HUDEP-2 (cell line): ENCODE measurements at regions not wholly inside any gene's neighbourhood (a gene's known extent, or its start where the extent isn't known, plus 50 kb on each side); places are given as distances from the start of the nearest gene placed in this dataset.

Experiments
- DNase-seq, 76 experiments: peaks; one replicate each; lab custom pipeline; 2025; ENCODE audit not compliant: unreplicated experiment in 76 of 76; lab: John Stamatoyannopoulos, UW

GRCh38 chr10:78948621-78949030 lies 120.1 kb upstream of the ZMIZ1 start:
- DNase-seq, result no peak

DNA sequence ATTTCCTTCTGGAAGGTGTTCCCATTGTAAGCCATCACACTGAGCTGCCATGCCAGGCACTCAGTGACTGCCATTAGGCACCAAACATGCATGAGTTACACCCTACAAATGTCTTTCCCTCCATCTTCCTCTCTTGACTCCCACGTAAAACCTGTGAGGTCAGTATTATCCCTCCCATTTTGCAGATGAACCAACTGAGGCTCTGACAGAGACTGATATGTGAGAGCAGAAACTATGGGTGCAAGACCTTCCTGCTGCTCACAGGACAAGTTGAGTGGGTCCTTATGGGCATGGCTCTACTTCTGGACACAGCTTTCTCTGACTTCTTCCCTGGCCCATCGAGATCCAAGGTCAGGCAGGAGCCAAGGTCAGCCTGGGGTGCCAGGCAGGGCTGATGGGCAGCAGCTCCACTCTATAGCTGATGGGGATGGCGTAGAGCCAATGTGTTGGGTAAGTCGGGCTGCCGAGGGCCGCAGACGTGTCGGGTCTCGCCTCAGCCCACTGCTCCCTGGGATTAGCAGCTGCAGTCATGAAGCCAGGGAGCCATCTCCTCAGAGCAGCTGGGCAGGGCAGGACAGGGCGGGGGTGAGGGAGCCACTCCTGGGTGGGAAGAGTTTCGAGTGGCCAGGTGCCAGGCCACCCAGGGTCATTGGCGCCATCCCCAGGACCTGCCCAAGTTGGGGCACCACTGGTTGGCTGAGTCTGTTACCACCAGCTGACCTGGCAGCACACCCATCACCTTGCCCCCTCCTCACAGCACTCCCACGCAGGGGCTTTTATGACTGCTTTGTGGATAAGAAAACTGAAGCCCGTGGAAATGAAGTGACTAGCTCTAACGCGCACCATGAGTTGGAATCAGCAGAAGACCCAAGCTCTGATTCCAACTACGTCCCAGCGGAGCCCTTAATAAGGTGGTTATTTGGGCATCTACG lies 117.8 kb upstream of the ZMIZ1 start:
- no peak for DNase-seq

- DNase-seq, result no peak
Measured at GRCh38 chr10:78952030-78952429, 116.7 kb upstream of the ZMIZ1 start.

DNA sequence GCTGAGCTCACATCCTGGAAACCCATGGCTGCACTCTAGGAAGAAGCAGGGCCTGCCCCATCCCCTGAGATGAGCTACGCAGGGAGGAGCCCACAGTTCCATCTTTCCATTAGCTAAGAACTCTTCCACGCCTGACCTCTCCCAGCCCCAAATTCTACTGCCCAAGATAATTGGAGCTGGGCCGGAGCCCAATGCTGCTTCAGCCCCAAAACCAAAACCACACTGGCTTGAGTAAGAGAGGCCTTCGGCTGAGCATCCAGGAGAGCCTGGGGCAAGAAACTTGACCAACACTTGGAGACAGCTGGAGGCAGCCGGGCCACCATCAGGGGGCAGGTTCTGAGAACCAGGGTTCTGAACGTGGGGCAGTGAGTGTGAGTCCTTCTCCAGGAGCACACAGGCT lies 116.1 kb upstream of the ZMIZ1 start:
- DNase-seq, result no peak

DNA sequence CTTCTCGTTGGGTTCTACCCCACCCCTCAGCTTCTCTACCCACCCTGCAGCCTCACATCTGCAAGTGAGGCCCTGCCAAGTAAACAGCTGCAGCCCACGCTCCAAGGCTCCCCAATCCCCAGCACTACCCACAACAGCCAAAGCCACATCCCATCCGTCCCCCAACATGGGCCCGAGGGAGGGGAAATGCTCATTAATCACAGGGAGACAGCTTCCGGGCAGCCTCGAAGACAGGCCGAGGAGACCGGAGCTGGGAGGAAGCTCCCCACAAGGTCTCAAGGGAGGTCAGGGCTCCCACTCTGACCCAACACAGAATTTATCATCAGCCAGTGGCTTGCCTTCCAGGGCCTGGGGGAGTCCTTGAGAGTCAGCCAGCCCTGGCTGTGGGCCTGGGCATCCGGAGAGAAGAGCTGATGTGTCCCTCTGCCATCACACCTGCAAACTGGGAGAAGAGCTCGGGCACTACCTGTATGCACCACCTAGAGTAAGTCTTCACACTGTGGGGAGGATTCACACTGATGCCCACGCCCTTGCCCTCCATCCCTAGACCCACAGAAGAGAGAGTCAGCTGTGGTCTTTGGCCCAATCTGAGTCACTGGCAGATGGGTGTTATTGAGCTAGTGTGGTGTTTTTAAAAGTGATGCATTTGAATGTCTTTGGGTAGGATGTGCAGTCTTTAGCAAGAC lies 115.5 kb upstream of the ZMIZ1 start:
- DNase-seq, result no peak

GRCh38 chr10:78953799-78954297 lies 114.9 kb upstream of the ZMIZ1 start:
- no peak for DNase-seq

DNA sequence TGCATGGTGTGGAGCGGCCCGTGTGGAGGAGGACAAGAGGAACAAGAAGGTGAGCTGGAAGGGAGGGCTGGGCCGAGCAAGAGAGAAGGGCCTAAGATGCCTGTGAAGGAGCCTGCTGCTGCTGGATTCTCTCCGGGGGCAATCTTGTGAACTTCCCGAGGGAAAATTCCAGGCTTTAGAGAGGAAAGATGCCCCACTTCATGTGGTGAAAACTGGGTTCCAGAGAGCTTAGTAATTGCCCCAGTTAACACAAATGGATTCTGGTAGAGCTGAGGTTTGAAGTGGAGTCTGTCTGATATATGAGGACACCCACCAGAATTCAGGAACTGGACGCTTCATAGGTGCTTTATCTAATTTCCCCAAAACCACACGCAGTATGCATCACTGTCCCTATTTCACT lies 114.1 kb upstream of the ZMIZ1 start:
- DNase-seq, result no peak

GRCh38 chr10:78955206-78955605 lies 113.6 kb upstream of the ZMIZ1 start:
- DNase-seq, result no peak

GRCh38 chr10:78956391-78956790 lies 112.4 kb upstream of the ZMIZ1 start:
- DNase-seq, result no peak

- no peak for DNase-seq
Measured at GRCh38 chr10:78957471-78958039, 111.2 kb upstream of the ZMIZ1 start.

GRCh38 chr10:78959217-78959923 lies 109.4 kb upstream of the ZMIZ1 start:
- no peak for DNase-seq

- no peak for DNase-seq
Measured at GRCh38 chr10:78959924-78960285, 108.9 kb upstream of the ZMIZ1 start.

DNA sequence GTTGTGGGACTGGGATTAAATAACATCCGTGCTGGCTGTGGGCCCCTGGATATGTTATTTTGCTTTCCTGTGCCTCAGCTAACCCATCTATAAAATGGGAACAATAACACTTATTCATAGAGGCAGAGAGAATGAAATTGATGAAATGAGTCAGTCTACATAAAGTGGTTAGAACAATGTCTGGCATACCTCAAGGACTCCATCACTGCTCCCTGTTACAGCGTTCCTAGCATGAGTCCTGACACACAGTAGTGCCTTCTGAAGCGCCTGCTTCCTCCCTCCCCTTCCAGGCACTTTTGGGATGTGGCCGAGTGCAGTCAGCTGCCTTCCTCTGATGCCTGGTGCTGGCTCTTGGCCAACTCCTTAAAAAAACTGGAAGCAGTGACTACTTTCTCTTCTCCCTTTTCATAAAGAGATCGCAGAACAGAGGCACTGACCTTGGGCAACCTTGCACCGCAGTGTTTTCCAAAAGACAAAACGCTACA lies 108.4 kb upstream of the ZMIZ1 start:
- no peak for DNase-seq

- no peak for DNase-seq
Measured at GRCh38 chr10:78961760-78962159, 107.0 kb upstream of the ZMIZ1 start.

DNA sequence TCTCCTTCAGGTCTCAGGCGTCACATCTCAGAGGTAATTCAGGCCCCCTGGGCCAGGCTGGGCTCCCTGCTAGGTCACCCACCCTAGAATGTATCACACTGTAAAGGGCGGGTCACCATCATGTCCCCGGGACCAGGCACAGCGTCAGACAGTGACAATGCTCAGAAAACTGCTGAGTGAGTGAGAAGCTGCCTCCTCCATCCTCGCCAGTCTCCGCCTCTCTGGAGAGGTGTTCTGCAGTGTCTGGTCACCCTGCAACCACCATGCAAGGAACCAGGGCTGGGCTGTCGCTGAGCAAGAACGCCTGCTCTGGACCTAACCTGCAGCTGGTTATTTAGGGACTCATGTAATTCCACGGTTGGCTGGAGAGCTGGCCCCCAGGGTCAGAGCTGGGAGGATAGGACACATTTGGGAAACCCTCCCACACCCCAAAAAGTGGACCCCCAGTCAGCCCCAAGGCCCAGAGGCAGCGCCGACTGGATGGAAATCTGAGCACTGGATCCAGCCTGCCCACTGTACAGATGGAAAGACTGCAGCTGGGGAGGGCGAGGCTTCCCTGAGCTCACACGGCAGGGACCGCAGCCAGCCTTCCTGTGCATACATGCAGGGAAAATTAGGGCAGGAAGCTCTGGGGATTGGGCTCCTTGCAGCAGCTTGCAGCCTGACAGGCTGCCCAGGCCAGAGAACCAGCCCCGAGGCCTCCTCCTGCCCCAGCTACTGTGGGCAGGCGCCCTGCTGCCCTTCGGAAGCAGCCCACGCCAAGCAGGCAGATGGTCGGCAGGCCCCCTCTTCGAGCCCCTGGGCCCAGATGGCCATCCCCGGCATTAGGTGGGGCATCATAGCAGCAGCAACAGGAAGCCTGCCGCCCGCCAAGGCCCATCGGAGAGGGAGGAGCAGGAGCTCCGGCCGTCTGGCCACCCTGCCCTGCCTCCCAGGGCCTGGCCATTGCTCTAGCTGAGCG lies 105.4 kb upstream of the ZMIZ1 start:
- no peak for DNase-seq

DNA sequence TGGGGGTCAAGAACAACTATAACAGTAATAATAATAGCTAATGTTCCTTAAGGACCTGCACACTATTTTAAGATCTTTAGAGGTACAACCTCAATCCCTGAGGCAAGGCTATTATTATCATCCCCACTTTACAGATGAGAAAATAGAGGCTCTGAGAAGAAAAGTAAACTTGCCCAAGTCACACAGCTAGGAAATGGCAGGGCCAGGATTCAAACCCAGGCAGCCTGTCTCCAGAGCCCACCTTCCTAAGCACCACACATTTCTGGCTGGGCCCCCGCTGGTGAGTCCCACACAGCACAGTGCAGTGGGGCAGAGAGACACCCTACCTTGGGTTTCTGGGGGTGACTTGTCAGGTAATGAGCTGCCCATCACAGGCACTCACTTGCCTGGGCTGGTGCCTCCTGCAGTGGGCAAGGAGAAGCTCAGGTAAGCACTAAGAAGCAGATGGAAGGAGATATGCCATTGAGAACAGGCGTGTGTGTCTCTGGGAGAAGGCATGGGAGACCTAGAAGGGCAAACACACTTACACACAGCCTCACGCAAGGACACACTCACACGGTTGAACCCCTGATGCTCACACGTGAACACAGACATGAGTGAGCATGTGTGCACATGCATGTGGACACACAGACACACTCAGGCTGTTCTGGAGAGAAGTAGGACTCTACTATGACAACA lies 104.4 kb upstream of the ZMIZ1 start:
- DNase-seq, result no peak

- DNase-seq, result no peak
Measured at GRCh38 chr10:78964952-78965633, 103.7 kb upstream of the ZMIZ1 start.

GRCh38 chr10:78966182-78966787 lies 102.5 kb upstream of the ZMIZ1 start:
- DNase-seq, result no peak
